IPS-15b (cell line): ENCODE measurements at regions not wholly inside any gene's neighbourhood (a gene's known extent, or its start where the extent isn't known, plus 50 kb on each side); places are given as distances from the start of the nearest gene placed in this dataset.

Experiments used
- H3K27me3 ChIP-seq: one replicate; pipeline ENCODE4 v1.6.1; 2013; ENCODE audit warnings: low read length; ENCODE audit not compliant: control insufficient read depth, insufficient read depth
- H3K36me3 ChIP-seq: one replicate; pipeline ENCODE4 v1.6.1; 2013; ENCODE audit warnings: low read length; ENCODE audit not compliant: control insufficient read depth, insufficient read depth
- H3K4me1 ChIP-seq: one replicate; pipeline ENCODE4 v1.6.1; 2013; ENCODE audit warnings: mild to moderate bottlenecking, low read length; ENCODE audit not compliant: control insufficient read depth, insufficient read depth
- H3K4me3 ChIP-seq: one replicate; pipeline ENCODE4 v1.5.1; 2013; ENCODE audit warnings: low read depth, low read length
- H3K9ac ChIP-seq: one replicate; pipeline ENCODE4 v1.6.1; 2013; ENCODE audit warnings: low read depth, mild to moderate bottlenecking, low read length
- H3K9me3 ChIP-seq: one replicate; pipeline ENCODE4 v1.6.1; 2013; ENCODE audit warnings: mild to moderate bottlenecking, low read length; ENCODE audit not compliant: control insufficient read depth, insufficient read depth

- Histone ChIP-seq H3K4me1 (peaks cover 8% of the 10 kb centered on the region), H3K9me3 (peaks cover 3% of the 10 kb centered on the region), H3K36me3 (no peaks in the 10 kb centered on the region), H3K9ac (no peak overlapping the region), H3K4me3 (no peak overlapping the region), H3K27me3 (no peaks in the 10 kb centered on the region)
Measured at GRCh38 chr17:5815396-5815795, 231.1 kb upstream of the NLRP1 start.

DNA sequence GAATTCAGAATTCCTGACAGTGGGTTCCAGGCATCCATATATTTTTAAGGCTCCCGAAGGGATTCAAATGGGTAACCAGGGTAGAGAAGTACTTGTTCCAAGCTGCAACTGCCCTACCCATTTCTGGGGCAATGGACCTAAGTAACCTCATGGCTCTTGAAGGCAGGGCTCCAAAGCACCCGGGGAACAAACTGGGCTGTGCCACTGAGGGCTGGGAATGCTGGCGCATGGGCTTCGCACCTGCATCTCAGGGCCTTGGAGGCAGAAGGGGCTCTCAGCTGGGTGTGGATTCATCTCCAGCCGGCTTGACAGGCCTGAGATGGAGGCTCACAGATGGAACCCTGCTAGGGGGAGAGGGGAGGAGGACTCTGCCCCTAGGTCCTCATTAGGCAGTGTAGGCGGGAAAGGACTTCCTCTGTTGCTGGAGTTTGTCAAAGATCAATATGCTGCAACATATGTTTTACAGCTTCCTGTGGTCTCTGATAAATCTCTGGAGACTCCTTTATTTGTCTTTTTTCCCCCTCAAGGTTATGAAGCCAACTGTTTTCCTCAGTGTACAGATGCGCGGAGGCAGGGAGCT, 232.3 kb upstream of the NLRP1 start:
- peaks cover 8% of the 10 kb centered on the region for H3K4me1 ChIP-seq
- H3K4me3 ChIP-seq = no peak overlapping the region
- H3K9ac ChIP-seq = no peak overlapping the region
- H3K36me3 ChIP-seq = no peaks in the 10 kb centered on the region
- H3K9me3 ChIP-seq = no peaks in the 10 kb centered on the region
- H3K27me3 ChIP-seq = no peaks in the 10 kb centered on the region

- Histone ChIP-seq H3K36me3 (no peaks in the 10 kb centered on the region), H3K4me3 (no peak overlapping the region), H3K4me1 (peaks cover 8% of the 10 kb centered on the region), H3K27me3 (no peaks in the 10 kb centered on the region), H3K9me3 (no peaks in the 10 kb centered on the region), H3K9ac (no peak overlapping the region)
Measured at GRCh38 chr17:5817475-5818395, 233.4 kb upstream of the NLRP1 start.

- Histone ChIP-seq H3K4me3 (no peak overlapping the region), H3K9ac (no peak overlapping the region), H3K9me3 (no peaks in the 10 kb centered on the region), H3K27me3 (no peaks in the 10 kb centered on the region), H3K4me1 (no peaks in the 10 kb centered on the region), H3K36me3 (no peaks in the 10 kb centered on the region)
Measured at GRCh38 chr17:5819396-5819795, 235.1 kb upstream of the NLRP1 start.

DNA sequence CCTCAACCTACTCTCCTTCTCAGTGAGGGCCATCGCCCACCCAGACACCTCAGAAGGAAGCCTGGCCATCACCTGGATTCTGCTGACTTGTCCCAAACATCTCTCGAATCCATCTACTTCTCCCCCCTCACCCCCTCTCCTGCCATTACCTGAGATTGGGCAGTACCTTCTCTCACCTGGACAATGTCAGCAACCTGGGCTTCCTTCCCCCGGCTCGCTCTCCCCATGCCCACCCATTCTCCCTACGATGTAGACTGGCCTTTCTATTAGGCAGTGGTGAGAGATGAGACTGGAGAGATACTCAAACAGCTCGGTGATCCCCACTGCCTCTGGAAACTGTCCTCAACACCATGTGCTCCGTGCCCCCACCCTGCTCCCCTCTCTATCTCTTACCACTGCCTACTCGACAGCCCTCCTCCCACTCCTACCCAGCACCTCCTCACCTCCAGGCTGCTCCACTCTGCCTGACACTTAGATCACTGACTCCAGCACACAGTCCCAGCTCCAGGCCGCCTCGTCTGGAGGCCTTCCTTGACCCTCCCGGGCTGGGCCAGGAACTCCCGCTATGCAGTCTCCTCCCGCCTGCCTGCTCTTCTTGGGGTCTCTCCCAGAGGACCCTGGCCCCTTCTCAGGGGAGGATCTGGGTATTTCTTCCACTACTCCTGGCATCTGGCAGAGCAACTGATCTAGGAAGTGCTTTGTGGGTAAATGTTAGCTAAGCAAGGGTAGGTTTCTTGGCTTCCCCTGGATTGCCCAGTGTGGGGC, 235.8 kb upstream of the NLRP1 start:
- H3K4me1 ChIP-seq = no peaks in the 10 kb centered on the region
- H3K9ac ChIP-seq = no peak overlapping the region
- no peaks in the 10 kb centered on the region for H3K27me3 ChIP-seq
- no peak overlapping the region for H3K4me3 ChIP-seq
- no peaks in the 10 kb centered on the region for H3K9me3 ChIP-seq
- H3K36me3 ChIP-seq = no peaks in the 10 kb centered on the region

- H3K4me3 ChIP-seq = no peak overlapping the region
- H3K9me3 ChIP-seq = no peaks in the 10 kb centered on the region
- H3K4me1 ChIP-seq = no peaks in the 10 kb centered on the region
- H3K36me3 ChIP-seq = no peaks in the 10 kb centered on the region
- no peak overlapping the region for H3K9ac ChIP-seq
- no peaks in the 10 kb centered on the region for H3K27me3 ChIP-seq
Measured at GRCh38 chr17:5820721-5821456, 236.6 kb upstream of the NLRP1 start.

- Histone ChIP-seq H3K27me3 (no peaks in the 10 kb centered on the region), H3K36me3 (no peaks in the 10 kb centered on the region), H3K9ac (no peak overlapping the region), H3K9me3 (no peaks in the 10 kb centered on the region), H3K4me1 (no peaks in the 10 kb centered on the region), H3K4me3 (no peak overlapping the region)
Measured at GRCh38 chr17:5821803-5822202, 237.5 kb upstream of the NLRP1 start.

DNA sequence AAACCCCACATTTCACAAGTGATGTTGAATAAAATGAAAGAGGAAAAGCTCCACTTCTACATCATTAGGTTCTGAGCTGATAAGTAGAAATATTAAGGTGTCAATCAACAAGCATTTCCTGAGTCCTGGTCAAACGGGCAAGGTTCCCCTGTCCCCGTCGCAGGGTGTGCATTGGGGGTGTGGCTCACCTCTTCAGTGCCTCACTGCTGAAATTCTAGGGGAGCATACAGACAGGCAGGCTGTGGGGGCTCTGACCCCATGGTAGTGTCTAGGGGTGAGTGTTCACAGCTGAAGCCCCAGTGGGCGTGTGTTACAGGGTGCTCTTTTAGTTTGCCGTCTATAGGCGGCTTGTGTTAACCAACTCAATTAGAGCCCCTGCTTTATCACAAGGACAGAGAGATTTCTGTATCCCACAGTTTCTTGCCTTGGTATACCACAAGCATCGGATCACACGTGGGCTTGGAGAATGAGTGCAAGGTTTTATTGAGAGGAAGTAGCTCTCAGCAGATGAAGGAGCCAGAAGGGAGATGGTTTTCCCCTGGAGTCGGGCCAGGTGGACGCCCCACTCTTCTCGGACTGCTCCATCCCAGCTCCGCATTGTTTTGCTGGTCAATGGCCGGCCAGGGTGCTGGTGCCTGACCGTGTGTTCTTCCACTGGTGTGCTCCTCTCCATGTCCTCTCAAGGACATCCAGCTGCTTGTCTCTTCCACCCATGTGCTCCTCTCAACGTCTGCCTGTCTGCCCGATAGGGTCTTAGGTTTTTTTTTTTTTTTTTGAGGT, 238.2 kb upstream of the NLRP1 start:
- H3K36me3 ChIP-seq = no peaks in the 10 kb centered on the region
- no peak overlapping the region for H3K4me3 ChIP-seq
- H3K9me3 ChIP-seq = no peaks in the 10 kb centered on the region
- H3K4me1 ChIP-seq = no peaks in the 10 kb centered on the region
- no peak overlapping the region for H3K9ac ChIP-seq
- no peaks in the 10 kb centered on the region for H3K27me3 ChIP-seq

DNA sequence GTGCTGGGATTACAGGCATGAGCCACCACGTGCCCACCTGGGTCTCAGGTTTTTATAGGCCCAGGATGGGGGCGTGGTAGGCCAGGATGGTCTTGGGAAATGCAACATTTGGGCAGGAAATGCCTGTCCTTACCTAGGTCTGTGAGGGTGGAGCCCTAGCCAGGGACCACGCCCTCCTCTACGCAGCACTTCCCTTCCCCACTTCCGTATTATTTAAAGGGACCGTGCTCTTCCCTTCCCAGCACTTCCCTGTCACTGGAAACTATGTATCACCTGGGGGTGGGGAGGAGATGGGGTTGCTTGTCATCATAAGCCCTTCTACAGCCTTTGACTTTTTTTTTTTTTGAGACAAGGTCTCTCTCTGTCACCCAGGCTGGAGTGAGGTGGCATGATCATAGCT, 238.9 kb upstream of the NLRP1 start:
- H3K27me3 ChIP-seq = no peaks in the 10 kb centered on the region
- H3K9ac ChIP-seq = no peak overlapping the region
- H3K4me3 ChIP-seq = no peak overlapping the region
- H3K36me3 ChIP-seq = no peaks in the 10 kb centered on the region
- H3K9me3 ChIP-seq = no peaks in the 10 kb centered on the region
- no peaks in the 10 kb centered on the region for H3K4me1 ChIP-seq

GRCh38 chr17:5825717-5826330, 241.5 kb upstream of the NLRP1 start:
- Histone ChIP-seq H3K9me3 (no peaks in the 10 kb centered on the region), H3K4me3 (no peak overlapping the region), H3K36me3 (no peaks in the 10 kb centered on the region), H3K4me1 (peaks cover 2% of the 10 kb centered on the region), H3K9ac (no peak overlapping the region), H3K27me3 (no peaks in the 10 kb centered on the region)
